ENCODE measurements at regions not wholly inside any gene's neighbourhood (a gene's known extent, or its start where the extent isn't known, plus 50 kb on each side); places are given as distances from the start of the nearest gene placed in this dataset.

GRCh38 chr2:18218160-18218933 lies 339.9 kb downstream of the KCNS3 start:
- Histone ChIP-seq H3K9me3 (ENCODE audit: insufficient read depth in 2 of 2, low read depth in 1 of 2, low read length in 1 of 2) (no peaks in the 10 kb centered on the region), H3K23ac (ENCODE audit: insufficient read length) (no peak overlapping the region), H3K9ac (replicated peaks in 1 of 4; ENCODE audit: extremely low read depth in 1 of 4, low read depth in 3 of 4, low read length in 3 of 4) (no peak overlapping the region), H3K36me3 (ENCODE audit: control insufficient read depth in 2 of 4, insufficient read depth in 4 of 4, low read length in 3 of 4) (no peaks in the 10 kb centered on the region), H2BK5ac (ENCODE audit: low read depth, low read length) (no peak overlapping the region), H3K4me3 (ENCODE audit: extremely low read depth in 1 of 4, insufficient read depth in 2 of 4, low read depth in 3 of 4, low read length in 4 of 4) (no peak overlapping the region), H3K56ac (replicated peaks; ENCODE audit: insufficient read length, low read depth, low read length) (no peak overlapping the region), H4K5ac (ENCODE audit: insufficient read length, low read depth, low read length) (no peak overlapping the region), H3K4me1 (replicated peaks in 1 of 4; ENCODE audit: control insufficient read depth in 3 of 4, insufficient read depth in 4 of 4, low read length in 3 of 4) (no peaks in the 10 kb centered on the region), H3K27ac (ENCODE audit: low read depth, low read length) (no peak overlapping the region), H2AK5ac (ENCODE audit: low read depth, low read length) (no peak overlapping the region), H4K91ac (replicated peaks; ENCODE audit: insufficient read length, low read length) (no peak overlapping the region), H3K14ac (ENCODE audit: insufficient read length) (no peak overlapping the region), H2BK15ac (ENCODE audit: low read length) (no peak overlapping the region), H3K4me2 (ENCODE audit: insufficient read depth in 1 of 2, low read depth in 2 of 2, low read length in 2 of 2) (no peak overlapping the region), H2AFZ (ENCODE audit: low read length) (no peak overlapping the region), H2BK120ac (replicated peaks; ENCODE audit: low read depth, low read length) (no peak overlapping the region), H3K79me2 (ENCODE audit: control insufficient read depth in 1 of 2, insufficient read depth in 2 of 2, low read length in 2 of 2) (no peaks in the 10 kb centered on the region), H2BK12ac (ENCODE audit: low read depth, low read length) (no peak overlapping the region), H4K20me1 (replicated peaks in 1 of 2; ENCODE audit: control insufficient read depth in 1 of 2, insufficient read depth in 2 of 2, low read length in 2 of 2) (no peaks in the 10 kb centered on the region), H3K23me2 (ENCODE audit: low read depth, low read length) (no peaks in the 10 kb centered on the region), H3K18ac (ENCODE audit: extremely low read depth, low read length) (no peak overlapping the region), H2BK20ac (ENCODE audit: low read length) (no peak overlapping the region), H3K27me3 (replicated peaks in 1 of 4; ENCODE audit: control insufficient read depth in 3 of 4, extremely low read depth in 1 of 4, insufficient read depth in 3 of 4, low read length in 3 of 4) (peaks cover 0 to 1% (median 0%) of the 10 kb centered on the region in 4 experiments; a peak in 1 of 7 replicates), H3K79me1 (ENCODE audit: low read depth, low read length) (no peaks in the 10 kb centered on the region), H3K4ac (replicated peaks; ENCODE audit: insufficient read length, low read depth, low read length) (no peak overlapping the region), H4K8ac (ENCODE audit: extremely low read depth, insufficient read depth, low read length) (no peak overlapping the region)
- ChIA-PET CTCF (ENCODE audit: partially characterized antibody) (interaction anchor here (0.9 kb wide), 1 partner anchor 159 kb away, joined by 6 read pairs; no protein-coding TSS in a partner anchor), POLR2A (ENCODE audit: partially characterized antibody) (no interaction called here)
- 93% methylated on average over 7 of the region's 7 CpGs; no CpG with 5 or more reads in 1 of the 2 experiments for WGBS, 2 experiments (ENCODE audit: extremely low coverage in 1 of 2, insufficient coverage in 1 of 2, insufficient read length in 1 of 2, insufficient replicate concordance in 2 of 2, low coverage in 1 of 2, low lambda C conversion rate in 2 of 2, missing lambda C conversion rate in 1 of 2)
- no peak for DNase-seq (ENCODE audit: low read depth in 1 of 2, low spot score in 2 of 2)
- no peak for FAIRE-seq
- TF ChIP-seq RAD21 (IDR thresholded peaks at IDR 0.05 in 1 of 2, conservative IDR thresholded peaks at IDR 0.05 in 1 of 2; ENCODE audit: low read depth in 2 of 2, low read length in 2 of 2): no peak
- TF ChIP-seq BCL11A (IDR thresholded peaks at IDR 0.05; ENCODE audit: low read depth in 2 of 2, low read length in 2 of 2): no peak
